OCI-LY7 (cell line): ENCODE measurements at regions not wholly inside any gene's neighbourhood (a gene's known extent, or its start where the extent isn't known, plus 50 kb on each side); places are given as distances from the start of the nearest gene placed in this dataset.

Experiments
- CTCF ChIP-seq: fragments of 200-600 bp; sonication (generic); conservative IDR thresholded peaks from 2 replicates; pipeline ENCODE4 v1.5.1; 2014; ENCODE audit warnings: mild to moderate bottlenecking, antibody characterized with exemption, low read length, moderate library complexity, mixed read lengths
- EZH2phosphoT487 ChIP-seq: fragments of 200-600 bp; sonication (generic); IDR thresholded peaks from 2 replicates; pipeline ENCODE4 v1.6.1; 2018; ENCODE audit warnings: low read depth, borderline replicate concordance, mild to moderate bottlenecking, mixed run types, antibody characterized with exemption, low read length, moderate library complexity, mixed read lengths

- TF ChIP-seq CTCF, result no peak
- TF ChIP-seq EZH2phosphoT487, result no peak
These were observed 179.6 kb upstream of the MYL2 start for GRCh38 chr12:111100003-111100402.
